WTC11 (cell line): ENCODE measurements at regions not wholly inside any gene's neighbourhood (a gene's known extent, or its start where the extent isn't known, plus 50 kb on each side); places are given as distances from the start of the nearest gene placed in this dataset.

Experiments used
- ELF4 ChIP-seq: sonication (generic); formaldehyde crosslinking; IDR thresholded peaks from 2 replicates; pipeline ENCODE4 v1.8.1; 2022; ENCODE audit warnings: low read depth, mild to moderate bottlenecking, moderate library complexity, missing genetic modification reagents
- ETV6 ChIP-seq: sonication (generic); formaldehyde crosslinking; IDR thresholded peaks from 2 replicates; pipeline ENCODE4 v1.8.1; 2022; ENCODE audit warnings: mild to moderate bottlenecking, missing genetic modification reagents
- KAT7 ChIP-seq: sonication (generic); formaldehyde crosslinking; IDR thresholded peaks from 2 replicates; pipeline ENCODE4 v1.8.1; 2023; ENCODE audit warnings: missing genetic modification reagents, mild to moderate bottlenecking, borderline replicate concordance
- NR1H2 ChIP-seq: sonication (generic); formaldehyde crosslinking; IDR thresholded peaks from 2 replicates; pipeline ENCODE4 v1.9.0; 2021; ENCODE audit warnings: mild to moderate bottlenecking, moderate library complexity, missing genetic modification reagents
- SMAD3 ChIP-seq: sonication (generic); formaldehyde crosslinking; IDR thresholded peaks from 2 replicates; pipeline ENCODE4 v1.8.0; 2022; ENCODE audit warnings: missing genetic modification reagents, mild to moderate bottlenecking, borderline replicate concordance
- ZBTB21 ChIP-seq: sonication (generic); formaldehyde crosslinking; IDR thresholded peaks from 2 replicates; pipeline ENCODE4 v1.8.1; 2023; ENCODE audit warnings: mild to moderate bottlenecking, missing genetic modification reagents, borderline replicate concordance
- TF ChIP-seq, protein P1 (sequence below): sonication (generic); formaldehyde crosslinking; IDR thresholded peaks from 2 replicates; pipeline ENCODE4 v1.8.1; 2023; ENCODE audit warnings: mild to moderate bottlenecking, moderate library complexity, missing genetic modification reagents
- TF ChIP-seq, protein P2 (sequence below): fragments of 200-600 bp; IDR thresholded peaks from 2 replicates; pipeline ENCODE4 v1.8.0; 2022; ENCODE audit warnings: antibody characterized with exemption
- TF ChIP-seq, protein P3 (sequence below): sonication (generic); formaldehyde crosslinking; IDR thresholded peaks from 2 replicates; pipeline ENCODE4 v1.8.0; 2022; ENCODE audit warnings: mild to moderate bottlenecking, missing genetic modification reagents
- TF ChIP-seq, protein P4 (sequence below): sonication (generic); formaldehyde crosslinking; IDR thresholded peaks from 2 replicates; pipeline ENCODE4 v1.8.1; 2022; ENCODE audit warnings: mild to moderate bottlenecking, missing genetic modification reagents, moderate library complexity, borderline replicate concordance
- TF ChIP-seq, protein P5 (sequence below): fragments of 250-450 bp; sonication (Bioruptor Pico); IDR thresholded peaks from 2 replicates; pipeline ENCODE4 v2.1.2; 2022; ENCODE audit warnings: mild to moderate bottlenecking, moderate library complexity
- TF ChIP-seq, protein P6 (sequence below): sonication (generic); formaldehyde crosslinking; IDR thresholded peaks from 2 replicates; pipeline ENCODE4 v1.8.0; 2022; ENCODE audit warnings: mild to moderate bottlenecking, missing genetic modification reagents
- TF ChIP-seq, protein P7 (sequence below): sonication (generic); formaldehyde crosslinking; IDR thresholded peaks from 2 replicates; pipeline ENCODE4 v1.8.0; 2022; ENCODE audit warnings: mild to moderate bottlenecking, missing genetic modification reagents

DNA sequence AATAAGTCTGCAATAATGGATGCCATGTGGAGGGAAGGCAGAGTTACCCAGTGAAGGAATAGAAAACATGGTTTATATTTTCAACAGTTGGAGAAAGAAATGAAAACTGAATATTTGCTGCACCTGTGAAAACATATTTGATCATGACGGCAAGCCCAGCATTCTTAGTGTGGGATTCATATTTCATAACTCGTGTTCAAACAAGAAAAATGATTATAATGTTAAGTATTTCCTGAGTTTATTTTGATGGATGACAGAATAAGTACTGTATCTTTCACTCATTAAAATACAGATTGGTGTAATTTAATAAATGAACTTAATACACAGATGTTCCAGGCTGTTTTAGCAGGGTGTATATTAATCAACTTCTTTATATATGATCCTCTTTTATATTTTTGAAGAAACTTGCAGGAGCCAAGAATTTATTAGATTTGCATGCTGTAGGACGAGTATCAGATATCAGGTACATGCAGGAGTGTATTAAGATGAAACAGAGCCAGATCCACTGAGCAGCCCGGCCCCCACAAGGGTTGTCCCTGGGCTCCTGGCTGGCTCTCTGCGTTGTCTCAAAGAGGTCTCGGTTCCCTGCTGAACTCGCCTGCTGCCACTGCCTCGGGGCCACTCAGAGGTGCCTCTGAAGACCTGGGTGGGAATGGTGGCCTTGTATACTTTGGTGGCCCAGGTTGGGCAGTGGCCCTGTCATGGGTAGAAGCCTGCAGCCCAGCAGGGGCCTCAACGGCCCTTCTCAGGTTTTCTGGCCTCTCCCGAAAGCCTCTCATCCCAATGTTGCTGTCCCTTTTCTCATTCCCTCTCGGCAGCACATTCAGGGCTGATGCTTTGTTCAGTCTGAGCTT is 95.0 kb upstream of the LDAH start:
- TF ChIP-seq, protein P1, sequence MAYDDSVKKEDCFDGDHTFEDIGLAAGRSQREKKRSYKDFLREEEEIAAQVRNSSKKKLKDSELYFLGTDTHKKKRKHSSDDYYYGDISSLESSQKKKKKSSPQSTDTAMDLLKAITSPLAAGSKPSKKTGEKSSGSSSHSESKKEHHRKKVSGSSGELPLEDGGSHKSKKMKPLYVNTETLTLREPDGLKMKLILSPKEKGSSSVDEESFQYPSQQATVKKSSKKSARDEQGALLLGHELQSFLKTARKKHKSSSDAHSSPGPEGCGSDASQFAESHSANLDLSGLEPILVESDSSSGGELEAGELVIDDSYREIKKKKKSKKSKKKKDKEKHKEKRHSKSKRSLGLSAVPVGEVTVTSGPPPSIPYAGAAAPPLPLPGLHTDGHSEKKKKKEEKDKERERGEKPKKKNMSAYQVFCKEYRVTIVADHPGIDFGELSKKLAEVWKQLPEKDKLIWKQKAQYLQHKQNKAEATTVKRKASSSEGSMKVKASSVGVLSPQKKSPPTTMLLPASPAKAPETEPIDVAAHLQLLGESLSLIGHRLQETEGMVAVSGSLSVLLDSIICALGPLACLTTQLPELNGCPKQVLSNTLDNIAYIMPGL = no peak
- TF ChIP-seq, protein P2, sequence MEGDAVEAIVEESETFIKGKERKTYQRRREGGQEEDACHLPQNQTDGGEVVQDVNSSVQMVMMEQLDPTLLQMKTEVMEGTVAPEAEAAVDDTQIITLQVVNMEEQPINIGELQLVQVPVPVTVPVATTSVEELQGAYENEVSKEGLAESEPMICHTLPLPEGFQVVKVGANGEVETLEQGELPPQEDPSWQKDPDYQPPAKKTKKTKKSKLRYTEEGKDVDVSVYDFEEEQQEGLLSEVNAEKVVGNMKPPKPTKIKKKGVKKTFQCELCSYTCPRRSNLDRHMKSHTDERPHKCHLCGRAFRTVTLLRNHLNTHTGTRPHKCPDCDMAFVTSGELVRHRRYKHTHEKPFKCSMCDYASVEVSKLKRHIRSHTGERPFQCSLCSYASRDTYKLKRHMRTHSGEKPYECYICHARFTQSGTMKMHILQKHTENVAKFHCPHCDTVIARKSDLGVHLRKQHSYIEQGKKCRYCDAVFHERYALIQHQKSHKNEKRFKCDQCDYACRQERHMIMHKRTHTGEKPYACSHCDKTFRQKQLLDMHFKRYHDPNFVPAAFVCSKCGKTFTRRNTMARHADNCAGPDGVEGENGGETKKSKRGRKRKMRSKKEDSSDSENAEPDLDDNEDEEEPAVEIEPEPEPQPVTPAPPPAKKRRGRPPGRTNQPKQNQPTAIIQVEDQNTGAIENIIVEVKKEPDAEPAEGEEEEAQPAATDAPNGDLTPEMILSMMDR = no peak
- TF ChIP-seq, protein P3, sequence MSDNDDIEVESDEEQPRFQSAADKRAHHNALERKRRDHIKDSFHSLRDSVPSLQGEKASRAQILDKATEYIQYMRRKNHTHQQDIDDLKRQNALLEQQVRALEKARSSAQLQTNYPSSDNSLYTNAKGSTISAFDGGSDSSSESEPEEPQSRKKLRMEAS = no peak
- no peak for TF ChIP-seq KAT7
- TF ChIP-seq, protein P4, sequence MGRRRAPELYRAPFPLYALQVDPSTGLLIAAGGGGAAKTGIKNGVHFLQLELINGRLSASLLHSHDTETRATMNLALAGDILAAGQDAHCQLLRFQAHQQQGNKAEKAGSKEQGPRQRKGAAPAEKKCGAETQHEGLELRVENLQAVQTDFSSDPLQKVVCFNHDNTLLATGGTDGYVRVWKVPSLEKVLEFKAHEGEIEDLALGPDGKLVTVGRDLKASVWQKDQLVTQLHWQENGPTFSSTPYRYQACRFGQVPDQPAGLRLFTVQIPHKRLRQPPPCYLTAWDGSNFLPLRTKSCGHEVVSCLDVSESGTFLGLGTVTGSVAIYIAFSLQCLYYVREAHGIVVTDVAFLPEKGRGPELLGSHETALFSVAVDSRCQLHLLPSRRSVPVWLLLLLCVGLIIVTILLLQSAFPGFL = no peak
- TF ChIP-seq SMAD3 (CRISPR knock-in tag) = no peak
- no peak for TF ChIP-seq ZBTB21 (CRISPR knock-in tag)
- TF ChIP-seq, protein P5, sequence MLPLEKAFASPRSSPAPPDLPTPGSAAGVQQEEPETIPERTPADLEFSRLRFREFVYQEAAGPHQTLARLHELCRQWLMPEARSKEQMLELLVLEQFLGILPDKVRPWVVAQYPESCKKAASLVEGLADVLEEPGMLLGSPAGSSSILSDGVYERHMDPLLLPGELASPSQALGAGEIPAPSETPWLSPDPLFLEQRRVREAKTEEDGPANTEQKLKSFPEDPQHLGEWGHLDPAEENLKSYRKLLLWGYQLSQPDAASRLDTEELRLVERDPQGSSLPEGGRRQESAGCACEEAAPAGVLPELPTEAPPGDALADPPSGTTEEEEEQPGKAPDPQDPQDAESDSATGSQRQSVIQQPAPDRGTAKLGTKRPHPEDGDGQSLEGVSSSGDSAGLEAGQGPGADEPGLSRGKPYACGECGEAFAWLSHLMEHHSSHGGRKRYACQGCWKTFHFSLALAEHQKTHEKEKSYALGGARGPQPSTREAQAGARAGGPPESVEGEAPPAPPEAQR (CRISPR knock-in tag) = no peak
- TF ChIP-seq, protein P6, sequence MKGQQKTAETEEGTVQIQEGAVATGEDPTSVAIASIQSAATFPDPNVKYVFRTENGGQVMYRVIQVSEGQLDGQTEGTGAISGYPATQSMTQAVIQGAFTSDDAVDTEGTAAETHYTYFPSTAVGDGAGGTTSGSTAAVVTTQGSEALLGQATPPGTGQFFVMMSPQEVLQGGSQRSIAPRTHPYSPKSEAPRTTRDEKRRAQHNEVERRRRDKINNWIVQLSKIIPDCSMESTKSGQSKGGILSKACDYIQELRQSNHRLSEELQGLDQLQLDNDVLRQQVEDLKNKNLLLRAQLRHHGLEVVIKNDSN = no peak
- TF ChIP-seq ELF4 (CRISPR knock-in tag) = no peak
- TF ChIP-seq, protein P7, sequence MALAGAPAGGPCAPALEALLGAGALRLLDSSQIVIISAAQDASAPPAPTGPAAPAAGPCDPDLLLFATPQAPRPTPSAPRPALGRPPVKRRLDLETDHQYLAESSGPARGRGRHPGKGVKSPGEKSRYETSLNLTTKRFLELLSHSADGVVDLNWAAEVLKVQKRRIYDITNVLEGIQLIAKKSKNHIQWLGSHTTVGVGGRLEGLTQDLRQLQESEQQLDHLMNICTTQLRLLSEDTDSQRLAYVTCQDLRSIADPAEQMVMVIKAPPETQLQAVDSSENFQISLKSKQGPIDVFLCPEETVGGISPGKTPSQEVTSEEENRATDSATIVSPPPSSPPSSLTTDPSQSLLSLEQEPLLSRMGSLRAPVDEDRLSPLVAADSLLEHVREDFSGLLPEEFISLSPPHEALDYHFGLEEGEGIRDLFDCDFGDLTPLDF = no peak
- TF ChIP-seq NR1H2 (CRISPR knock-in tag) = no peak
- TF ChIP-seq ETV6 (CRISPR knock-in tag) = no peak
